Epithelial cell of esophagus (primary cell): ENCODE measurements at regions not wholly inside any gene's neighbourhood (a gene's known extent, or its start where the extent isn't known, plus 50 kb on each side); places are given as distances from the start of the nearest gene placed in this dataset.

Experiments
- DNase-seq: peaks from one replicate; pipeline ENCODE4 v3.0.0; 2010; ENCODE audit warnings: low read depth
- H3K4me3 ChIP-seq: 2 replicates; pipeline ENCODE4 v1.5.1; 2011; ENCODE audit warnings: mild to moderate bottlenecking, low read length, control low read depth
- TF ChIP-seq, protein P1 (sequence below): IDR thresholded peaks from 2 replicates; pipeline ENCODE4 v1.5.1; 2011; ENCODE audit warnings: low read depth, mild to moderate bottlenecking, low read length, control low read depth, inconsistent platforms; ENCODE audit not compliant: insufficient read depth; ENCODE audit errors: missing control alignments

DNA sequence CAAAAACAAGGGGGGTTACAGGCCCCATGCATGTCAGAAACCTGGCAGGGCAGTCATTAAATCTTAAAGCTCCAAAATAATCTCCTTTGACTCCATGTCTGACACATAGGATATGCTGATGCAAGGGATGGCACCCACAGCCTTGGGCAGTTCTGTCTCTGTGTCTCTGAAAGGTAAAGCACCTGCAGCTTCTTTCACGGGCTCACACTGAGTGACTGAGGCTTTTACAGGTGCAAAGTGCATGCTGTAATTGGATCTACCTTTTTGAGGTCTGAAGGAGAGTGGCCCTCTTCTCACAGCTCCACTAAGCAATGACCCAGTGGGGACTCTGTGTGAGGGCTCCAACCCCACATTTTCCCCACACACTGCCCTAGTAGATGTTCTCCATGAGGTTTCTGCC is 1309.0 kb upstream of the B3GALT2 start:
- TF ChIP-seq, protein P1, sequence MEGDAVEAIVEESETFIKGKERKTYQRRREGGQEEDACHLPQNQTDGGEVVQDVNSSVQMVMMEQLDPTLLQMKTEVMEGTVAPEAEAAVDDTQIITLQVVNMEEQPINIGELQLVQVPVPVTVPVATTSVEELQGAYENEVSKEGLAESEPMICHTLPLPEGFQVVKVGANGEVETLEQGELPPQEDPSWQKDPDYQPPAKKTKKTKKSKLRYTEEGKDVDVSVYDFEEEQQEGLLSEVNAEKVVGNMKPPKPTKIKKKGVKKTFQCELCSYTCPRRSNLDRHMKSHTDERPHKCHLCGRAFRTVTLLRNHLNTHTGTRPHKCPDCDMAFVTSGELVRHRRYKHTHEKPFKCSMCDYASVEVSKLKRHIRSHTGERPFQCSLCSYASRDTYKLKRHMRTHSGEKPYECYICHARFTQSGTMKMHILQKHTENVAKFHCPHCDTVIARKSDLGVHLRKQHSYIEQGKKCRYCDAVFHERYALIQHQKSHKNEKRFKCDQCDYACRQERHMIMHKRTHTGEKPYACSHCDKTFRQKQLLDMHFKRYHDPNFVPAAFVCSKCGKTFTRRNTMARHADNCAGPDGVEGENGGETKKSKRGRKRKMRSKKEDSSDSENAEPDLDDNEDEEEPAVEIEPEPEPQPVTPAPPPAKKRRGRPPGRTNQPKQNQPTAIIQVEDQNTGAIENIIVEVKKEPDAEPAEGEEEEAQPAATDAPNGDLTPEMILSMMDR, result no peak
- DNase-seq, result no peak
- no peak overlapping the region for H3K4me3 ChIP-seq

DNA sequence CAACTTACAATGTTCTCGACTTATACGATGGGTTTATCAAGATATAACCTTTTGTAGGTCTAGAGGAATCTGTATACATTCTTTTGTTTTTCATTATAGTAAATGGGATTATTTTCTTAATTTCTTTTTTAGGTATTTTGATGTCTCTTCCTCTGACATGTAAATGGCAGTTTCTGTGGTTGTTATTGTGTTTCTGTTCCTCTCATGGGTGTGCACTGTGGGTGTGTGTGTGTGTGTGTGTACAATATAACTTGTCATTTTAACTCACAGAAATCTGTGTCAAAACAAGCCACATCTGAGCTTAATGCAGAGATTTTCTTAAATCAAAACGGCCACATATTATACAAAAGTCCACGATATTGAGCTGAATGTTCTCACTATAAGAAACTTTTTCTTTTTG is 1300.8 kb upstream of the B3GALT2 start:
- TF ChIP-seq, protein P1, result no peak
- no peak overlapping the region for H3K4me3 ChIP-seq

DNA sequence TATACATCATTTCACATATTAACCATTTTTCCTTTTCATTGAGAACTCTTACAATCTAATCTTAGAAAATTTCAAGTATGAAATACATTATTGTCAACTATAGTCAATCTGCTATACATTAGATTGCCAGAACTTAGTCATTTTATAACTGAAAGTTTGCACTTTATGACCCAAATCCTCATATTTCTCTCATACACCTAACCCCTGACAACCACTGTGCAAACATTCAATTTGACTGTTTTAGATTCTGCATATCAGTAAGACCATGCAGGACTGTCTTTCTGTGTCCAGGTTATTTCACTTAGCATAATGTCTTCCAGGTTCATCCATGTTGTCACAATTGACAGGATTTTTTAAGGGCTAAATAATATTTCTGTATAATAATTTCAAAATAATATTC is 1299.0 kb upstream of the B3GALT2 start:
- DNase-seq, result no peak
- no peak overlapping the region for H3K4me3 ChIP-seq
- TF ChIP-seq, protein P1, result no peak

More for the DNA sequence above, 1300.8 kb upstream of the B3GALT2 start:
- no peak for DNase-seq

DNA sequence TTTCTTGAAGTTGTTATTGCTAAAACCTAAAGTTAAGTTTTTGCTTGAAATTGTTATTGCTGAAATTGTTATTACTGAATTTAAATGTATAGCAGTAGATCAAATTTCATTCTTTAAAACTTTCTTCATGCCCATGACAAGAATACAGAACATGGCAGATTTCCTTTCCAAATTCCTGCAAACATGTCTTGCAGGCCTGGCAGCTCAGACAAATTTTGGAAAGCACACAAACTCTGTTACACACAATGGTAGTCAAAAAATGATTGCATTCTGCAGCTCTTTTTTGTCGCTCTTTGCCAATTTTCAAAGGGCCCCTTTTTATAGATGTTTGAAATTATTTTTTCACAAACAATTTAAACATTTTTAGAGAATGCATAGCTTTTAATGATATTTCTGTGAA is 1292.3 kb upstream of the B3GALT2 start:
- H3K4me3 ChIP-seq, result no peak overlapping the region
- TF ChIP-seq, protein P1, result no peak
- no peak for DNase-seq

DNA sequence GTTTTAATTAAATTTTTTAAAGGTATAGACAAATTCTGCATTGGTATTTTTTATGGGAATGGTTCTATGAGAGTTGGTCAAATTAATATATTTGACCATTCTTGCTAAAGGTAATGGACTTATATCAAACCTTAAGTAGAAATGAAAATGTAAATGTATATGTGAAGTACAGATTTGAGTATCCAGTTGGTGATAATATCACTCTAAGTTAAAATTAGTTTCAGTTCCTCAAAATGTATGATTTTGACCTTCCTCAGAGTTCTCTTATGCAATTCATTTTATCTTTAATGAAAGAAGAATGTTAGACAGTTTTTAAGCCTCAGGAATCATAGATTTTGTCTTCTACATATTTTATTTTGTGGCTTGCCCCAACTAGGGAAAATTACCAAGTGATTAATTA is 1291.5 kb upstream of the B3GALT2 start:
- TF ChIP-seq, protein P1, result no peak
- H3K4me3 ChIP-seq, result no peak overlapping the region
- DNase-seq, result no peak

DNA sequence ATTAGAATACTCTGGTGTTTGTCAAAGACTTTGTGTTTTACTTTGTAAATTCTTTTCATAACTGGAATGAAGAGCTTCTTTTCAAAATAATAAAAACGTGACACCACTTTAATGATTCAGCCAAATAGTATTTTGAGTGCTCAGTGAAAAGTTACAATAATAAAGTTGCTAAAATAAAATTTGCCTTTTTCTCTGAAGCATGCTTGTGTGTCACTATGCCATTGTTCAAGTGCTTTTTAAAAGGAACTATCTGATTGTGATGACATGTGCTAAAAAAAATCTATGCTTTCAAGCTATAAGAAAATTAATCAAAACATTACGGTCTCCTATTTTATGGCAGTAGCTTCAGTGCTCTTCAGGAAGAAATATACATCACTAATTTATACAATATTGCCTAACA is 1290.5 kb upstream of the B3GALT2 start:
- DNase-seq, result no peak
- TF ChIP-seq, protein P1, result no peak
- no peak overlapping the region for H3K4me3 ChIP-seq

DNA sequence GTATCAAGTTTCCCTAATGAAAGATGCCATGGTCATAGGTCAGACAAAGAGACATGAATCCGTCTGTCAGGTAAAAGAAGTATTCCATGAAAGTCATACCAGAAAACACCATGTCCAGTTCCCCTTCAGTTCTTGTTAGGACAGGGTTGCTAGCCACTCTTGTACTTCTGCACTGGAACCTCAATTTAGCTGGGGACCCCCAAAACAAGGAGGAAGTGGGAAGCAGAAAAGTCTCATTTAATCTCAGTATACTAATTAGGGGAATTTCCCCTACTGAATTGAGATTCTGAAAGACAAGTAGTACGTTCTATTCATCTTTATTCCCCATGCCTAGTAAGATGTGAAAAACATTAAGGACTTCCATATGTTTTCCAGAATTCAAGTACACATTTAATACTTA is 1289.9 kb upstream of the B3GALT2 start:
- H3K4me3 ChIP-seq, result no peak overlapping the region
- no peak for DNase-seq
- TF ChIP-seq, protein P1, result no peak
